Adrenal gland (tissue), 9 donors: ENCODE measurements at regions not wholly inside any gene's neighbourhood (a gene's known extent, or its start where the extent isn't known, plus 50 kb on each side); places are given as distances from the start of the nearest gene placed in this dataset.

Experiments used
- DNase-seq, 7 donors: peaks; one replicate each; pipeline ENCODE4 v3.0.0-alpha.2; 2019 to 2020
- H3K27ac ChIP-seq, 5 donors: fragments of 200-600 bp; sonication (generic) in 4 of 5; 1 replicate in 3 of 5; 2 replicates in 2 of 5; pipeline versions ENCODE4 v1.5.1 to v1.8.0; 2016 to 2020; ENCODE audit warnings: mild to moderate bottlenecking in 1 of 5
- H3K27me3 ChIP-seq: fragments of 200-600 bp; 2 replicates; pipeline ENCODE4 v1.8.0; 2021
- H3K36me3 ChIP-seq, 2 donors: fragments of 200-600 bp; replicated peaks in 1 of 2; 1 replicate in 1 of 2; 2 replicates in 1 of 2; pipeline versions ENCODE4 v1.5.1 to v1.8.0; 2018 to 2022
- H3K4me1 ChIP-seq, 2 donors: fragments of 200-600 bp; replicated peaks in 1 of 2; 1 replicate in 1 of 2; 2 replicates in 1 of 2; pipeline versions ENCODE4 v1.5.1 to v1.8.0; 2018 to 2021
- H3K4me3 ChIP-seq, 4 donors: fragments of 200-600 bp; sonication (generic) in 3 of 4; one replicate each; pipeline ENCODE4 v1.5.1; 2016 to 2018
- H3K9me3 ChIP-seq, 3 donors: fragments of 200-600 bp; sonication (generic) in 1 of 3; replicated peaks in 1 of 3; 1 replicate in 2 of 3; 2 replicates in 1 of 3; pipeline versions ENCODE4 v1.5.1 to v1.8.0; 2016 to 2021
- CTCF ChIP-seq, 6 experiments: fragments of 450-650 bp in 4 of 6; fragments of 200-600 bp in 2 of 6; sonication (generic) in 1 of 6; IDR thresholded peaks; 1 replicate in 5 of 6; 2 replicates in 1 of 6; pipeline versions ENCODE4 v1.5.1 to v1.8.0; 2016 to 2021; ENCODE audit warnings: antibody characterized with exemption in 6 of 6, mild to moderate bottlenecking in 2 of 6, moderate library complexity in 1 of 6
- POLR2A ChIP-seq, 2 donors: fragments of 450-650 bp; IDR thresholded peaks; one replicate each; pipeline ENCODE4 v1.6.1; 2017; ENCODE audit warnings: antibody characterized with exemption in 2 of 2, mild to moderate bottlenecking in 2 of 2, moderate library complexity in 1 of 2
- WGBS, 4 donors: extraction: QIAGEN DNeasy Blood & Tissue Kit in 2 of 4; methylation state at CpG; one replicate each; pipeline versions ENCODE4 v1.1.5 to v1.1.7; 2013 to 2017; 5-methylcytosine and 5-hydroxymethylcytosine counted together
- intact Hi-C, 2 donors: fragments of 100-400 bp; cut with DNase I; formaldehyde crosslinking; loops; one replicate each; pipeline versions ENCODE4 v1.14.1 to v1.15.0; 2022 to 2023
- donor health status: healthy with polysubstance abuse.
- donor health status: Bipolar disorder and iron deficiency.
- donor health status: DM: yes; HTN: yes; CAD: no.
- donor health status: DM: no; HTN: no; CAD: no.
- donor health status: DM: no; HTN: no; CAD: no.

DNA sequence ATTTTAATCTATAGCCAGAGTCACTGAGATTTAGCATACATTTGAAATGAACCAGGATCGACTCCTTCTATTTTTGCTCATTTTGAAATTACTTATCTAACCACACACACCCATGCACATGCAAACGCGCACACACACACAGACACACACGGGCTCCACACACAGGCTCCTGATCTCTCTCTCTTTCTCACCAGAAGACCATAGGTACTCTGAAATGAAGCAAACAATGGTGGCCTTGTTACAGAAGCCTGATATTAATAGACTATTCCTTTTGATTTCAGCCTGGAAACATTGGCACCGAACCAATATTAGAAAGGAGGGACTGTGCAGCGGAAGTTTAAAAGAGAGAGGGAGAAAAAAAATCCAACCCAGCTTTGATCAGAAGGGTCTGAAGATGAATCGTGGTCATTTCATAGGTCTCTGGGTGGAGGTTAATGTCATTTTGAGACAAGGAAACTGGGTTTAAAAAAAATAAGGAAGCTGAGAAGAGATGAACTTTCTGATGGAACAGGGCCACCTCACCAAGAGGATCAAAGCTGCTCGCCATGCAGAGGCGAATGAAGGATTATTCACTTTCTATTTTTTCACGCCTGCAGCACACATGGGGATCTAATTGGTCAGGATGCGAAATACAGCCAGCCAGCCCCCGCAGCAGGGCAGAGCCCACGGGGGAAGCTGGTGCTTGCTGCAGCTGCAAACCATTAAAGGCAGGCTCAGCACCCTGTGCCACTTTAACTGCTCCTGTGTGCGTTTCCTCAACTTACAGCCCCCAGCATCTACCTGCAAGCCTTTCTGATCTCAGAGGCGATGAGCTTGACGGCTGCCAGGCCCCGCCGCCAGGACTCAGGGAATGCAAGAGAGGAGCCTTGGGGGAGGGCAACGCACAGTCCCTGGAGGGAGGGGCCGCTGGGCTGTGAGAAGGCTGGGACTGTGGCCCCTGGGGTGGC is 88.8 kb downstream of the HES1 start:
- 23 to 53% (median 46%) methylated on average over 13 to 20 of the region's 20 CpGs for WGBS, 4 donors
- H3K27ac ChIP-seq = no peak overlapping the region
- no peak for DNase-seq
- intact Hi-C loops = no loop called here
- H3K4me3 ChIP-seq = no peak overlapping the region
- H3K9me3 ChIP-seq = no peaks in the 10 kb centered on the region
- TF ChIP-seq POLR2A (IDR thresholded peaks at IDR 0.05) = no peak
- no peak for TF ChIP-seq CTCF (IDR thresholded peaks at IDR 0.05)
- no peaks in the 10 kb centered on the region for H3K27me3 ChIP-seq
- no peaks in the 10 kb centered on the region for H3K36me3 ChIP-seq
- H3K4me1 ChIP-seq = peaks cover 3 to 9% of the 10 kb centered on the region in 2 donors

DNA sequence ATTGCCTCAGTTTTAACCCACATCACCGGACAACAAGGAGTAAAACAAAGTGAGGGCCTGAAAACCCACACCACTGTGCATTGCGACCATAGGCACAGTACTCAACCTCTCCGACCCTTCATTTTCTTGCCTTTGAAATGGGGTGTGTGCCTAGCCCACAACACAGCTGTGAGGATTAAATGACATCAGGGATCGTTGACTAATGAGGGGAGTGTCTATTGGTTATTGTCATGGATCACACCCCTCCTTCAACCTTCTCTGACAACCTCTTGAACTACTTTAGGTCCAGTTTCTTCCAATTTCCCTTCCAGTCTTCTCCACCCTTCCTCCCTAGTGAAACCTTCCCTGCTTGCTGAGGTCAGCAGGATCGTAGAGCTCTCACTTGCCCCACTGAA is 89.5 kb downstream of the HES1 start:
- no peaks in the 10 kb centered on the region for H3K9me3 ChIP-seq
- H3K36me3 ChIP-seq = no peaks in the 10 kb centered on the region
- no peaks in the 10 kb centered on the region for H3K27me3 ChIP-seq
- no peak overlapping the region for H3K4me3 ChIP-seq
- 72 to 83% (median 75%) methylated on average over 5 of the region's 5 CpGs for WGBS, 4 donors
- no peak for TF ChIP-seq CTCF (IDR thresholded peaks at IDR 0.05)
- no peak for TF ChIP-seq POLR2A (IDR thresholded peaks at IDR 0.05)
- intact Hi-C loops = no loop called here
- DNase-seq = no peak
- H3K27ac ChIP-seq = no peak overlapping the region
- H3K4me1 ChIP-seq = peaks cover 3 to 9% of the 10 kb centered on the region in 2 donors

GRCh38 chr3:194225988-194226663 is 90.2 kb downstream of the HES1 start:
- Histone ChIP-seq H3K27ac (no peak overlapping the region), H3K4me3 (no peak overlapping the region), H3K4me1 (peaks cover 3 to 9% of the 10 kb centered on the region in 2 donors), H3K27me3 (no peaks in the 10 kb centered on the region), H3K36me3 (no peaks in the 10 kb centered on the region), H3K9me3 (no peaks in the 10 kb centered on the region)
- 72 to 81% (median 80%) methylated on average over 12 to 13 of the region's 13 CpGs for WGBS, 4 donors
- DNase-seq = no peak
- TF ChIP-seq CTCF (IDR thresholded peaks at IDR 0.05) (no peak), POLR2A (IDR thresholded peaks at IDR 0.05) (no peak)
- intact Hi-C loops = no loop called here

DNA sequence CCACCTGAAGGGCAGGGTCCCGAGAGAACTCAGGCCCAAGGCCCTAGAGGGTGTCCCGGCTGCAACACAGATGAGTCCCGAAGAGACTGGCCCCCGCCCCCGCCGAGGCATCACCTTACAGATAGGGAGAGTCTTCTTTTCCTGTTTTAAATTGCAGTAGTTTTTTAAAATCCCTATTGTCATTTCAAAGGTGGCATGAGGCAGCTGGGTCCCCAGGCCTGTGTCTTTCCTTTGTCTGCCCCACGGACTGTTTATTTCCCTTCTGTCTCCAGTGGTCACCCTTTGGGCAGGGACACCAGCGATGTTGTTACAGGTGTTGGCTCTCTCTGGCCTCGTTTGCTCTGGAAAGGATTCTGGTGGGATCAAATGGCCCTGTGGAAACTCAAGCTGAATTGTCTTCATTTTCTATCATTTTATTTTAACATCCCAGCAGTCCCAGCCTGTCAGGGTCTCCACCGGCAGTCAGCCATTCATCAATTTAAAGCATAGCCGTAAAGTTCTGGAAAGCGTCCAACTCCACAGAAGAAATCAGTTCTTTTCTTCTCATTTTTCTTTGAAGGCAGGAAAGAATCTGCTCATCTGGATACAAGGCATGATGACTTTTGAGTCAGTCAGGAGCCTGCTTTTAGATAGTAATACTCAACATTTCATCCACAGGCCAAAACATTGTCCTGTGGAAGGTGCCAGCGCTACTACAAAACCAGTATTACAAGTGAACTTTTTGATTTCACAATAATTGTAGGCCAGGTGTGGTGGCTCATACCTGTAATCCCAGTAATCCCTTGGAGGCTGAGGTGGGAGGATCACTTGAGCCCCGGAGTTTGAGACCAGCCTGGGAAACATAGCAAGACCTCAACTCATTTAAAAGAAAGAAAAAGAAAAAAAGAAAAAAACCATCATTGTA is 96.2 kb downstream of the HES1 start:
- H3K9me3 ChIP-seq = no peaks in the 10 kb centered on the region
- TF ChIP-seq CTCF (IDR thresholded peaks at IDR 0.05) (no peak), POLR2A (IDR thresholded peaks at IDR 0.05) (no peak)
- intact Hi-C loops = no loop called here
- H3K4me1 ChIP-seq = no peaks in the 10 kb centered on the region
- no peaks in the 10 kb centered on the region for H3K36me3 ChIP-seq
- DNase-seq = no peak
- H3K4me3 ChIP-seq = no peak overlapping the region
- no peaks in the 10 kb centered on the region for H3K27me3 ChIP-seq
- 56 to 76% (median 71%) methylated on average over 14 of the region's 14 CpGs for WGBS, 4 donors
- no peak overlapping the region for H3K27ac ChIP-seq
